Left cardiac atrium (tissue), 4 donors: ENCODE measurements at regions not wholly inside any gene's neighbourhood (a gene's known extent, or its start where the extent isn't known, plus 50 kb on each side); places are given as distances from the start of the nearest gene placed in this dataset.

Experiments used
- ATAC-seq, 2 donors: fragments of 200-7000 bp; cut with Tn5 transposase; one replicate each; pipeline ENCODE4 v1.9.1; 2020; ENCODE audit warnings: mild to moderate bottlenecking in 2 of 2, moderate library complexity in 2 of 2
- DNase-seq: peaks from one replicate; pipeline ENCODE4 v3.0.0-alpha.2; 2020
- intact Hi-C, 2 donors: fragments of 100-400 bp; cut with DNase I; formaldehyde crosslinking; loops; one replicate each; pipeline versions ENCODE4 v1.14.1 to v1.15.1; 2022 to 2023
- donor health status: DM: no; HTN: yes; CAD: no.
- donor health status: DM: no; HTN: yes; CAD: no; lungs with severe emphysema.
- donor health status: DM: yes; HTN: yes; CAD: no.
- donor health status: Dilated cardiomyopathy.

DNA sequence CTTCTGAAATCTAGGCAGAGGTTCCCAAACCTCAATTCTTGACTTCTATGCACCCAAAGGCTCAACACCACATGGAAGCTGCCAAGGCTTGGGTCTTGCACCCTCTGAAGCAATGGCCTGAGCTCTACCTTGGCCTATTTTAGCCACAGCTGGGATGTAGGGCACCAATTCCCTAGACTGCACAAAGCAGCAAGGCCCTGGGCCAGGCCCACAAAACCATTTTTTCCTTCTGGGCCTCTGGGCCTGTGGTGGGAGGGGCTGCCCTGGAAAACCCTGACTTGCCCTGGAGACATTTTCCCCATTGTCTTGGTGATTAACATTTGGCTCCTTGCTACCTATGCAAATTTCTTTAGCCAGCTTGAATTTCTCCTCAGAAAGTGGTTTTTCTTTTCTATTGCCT, 315.2 kb downstream of the DCDC2C start:
- intact Hi-C loops = no loop called here
- no peak for ATAC-seq

GRCh38 chr2:4020153-4020552, 316.8 kb downstream of the DCDC2C start:
- intact Hi-C loops = no loop called here
- ATAC-seq = peak in 1 of 2 donors; percentile 29
- DNase-seq = no peak

More for the DNA sequence above, 315.2 kb downstream of the DCDC2C start:
- no peak for DNase-seq

- ATAC-seq (no peak), DNase-seq (no peak)
- intact Hi-C loops = no loop called here
These were observed 317.3 kb downstream of the DCDC2C start for GRCh38 chr2:4020649-4021048.

- intact Hi-C loops = no loop called here
- DNase-seq (no peak), ATAC-seq (no peak)
These were observed 321.2 kb downstream of the DCDC2C start for GRCh38 chr2:4024605-4025004.

GRCh38 chr2:4029081-4029480, 325.7 kb downstream of the DCDC2C start:
- no peak for DNase-seq
- no peak for ATAC-seq
- intact Hi-C loops = no loop called here

DNA sequence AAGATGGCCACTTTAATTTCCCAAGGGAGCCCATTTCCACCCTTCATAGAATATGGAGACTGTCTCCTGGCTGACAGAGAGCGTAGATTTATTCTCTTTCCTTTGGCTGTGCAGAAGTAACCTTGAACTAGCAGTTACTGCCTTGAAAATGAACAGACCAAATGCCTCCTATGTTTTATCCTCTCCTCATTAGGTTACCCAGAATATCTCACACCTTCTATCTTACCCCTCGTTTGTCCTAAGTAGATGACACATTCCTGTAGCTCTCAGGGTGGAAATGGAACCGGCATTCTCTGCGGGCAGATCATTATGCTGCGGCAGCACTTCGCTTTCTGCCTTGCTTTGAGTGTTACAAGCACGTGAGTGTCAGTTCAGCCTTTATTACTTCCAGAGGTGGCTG, 336.5 kb downstream of the DCDC2C start:
- intact Hi-C loops = no loop called here
- peak in 1 of 2 donors; percentile 55 for ATAC-seq
- DNase-seq = no peak

DNA sequence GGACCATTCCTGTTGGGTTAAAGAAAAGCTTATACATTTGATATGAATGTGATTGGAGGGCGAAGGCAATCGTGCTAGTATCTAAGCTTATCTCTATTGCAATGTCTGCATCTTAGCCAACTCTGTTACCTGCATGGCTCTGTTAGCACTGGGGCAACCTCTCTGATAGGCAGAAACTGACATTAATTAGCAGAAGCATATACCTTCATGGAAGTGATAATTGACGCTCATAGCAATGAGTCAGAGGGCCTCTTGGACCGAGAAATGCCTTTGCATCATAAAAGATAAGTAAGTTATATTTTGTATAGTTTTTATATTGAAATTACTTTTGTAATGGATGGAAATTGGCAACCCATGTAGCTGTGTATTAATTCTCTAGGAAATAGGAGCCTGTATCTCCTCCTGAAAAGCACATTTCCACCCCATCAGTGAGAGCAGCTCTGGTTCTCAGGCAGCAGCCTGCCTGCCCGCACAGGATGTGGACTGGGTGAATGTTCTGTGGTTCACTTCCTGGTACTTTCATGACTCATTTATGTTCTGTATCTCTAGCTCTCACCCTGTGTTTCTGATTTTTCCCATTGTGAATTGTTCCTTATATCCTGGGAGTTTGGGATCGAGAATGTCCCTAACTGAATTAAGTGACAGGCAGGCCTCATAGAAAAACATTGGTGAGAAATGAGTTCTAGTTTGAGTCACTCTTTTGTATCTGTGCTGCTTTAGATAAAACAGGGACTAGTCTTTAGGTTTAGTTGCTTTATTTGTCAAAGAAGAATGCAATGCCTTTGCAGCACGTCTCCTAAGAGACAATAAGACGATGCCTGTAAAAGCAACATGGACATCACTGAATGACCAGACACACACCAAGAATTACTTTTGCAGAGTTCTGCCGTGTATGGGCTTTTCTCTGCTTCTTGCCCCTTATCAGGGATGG, 344.9 kb downstream of the DCDC2C start:
- no peak for ATAC-seq
- no peak for DNase-seq
- intact Hi-C loops = no loop called here

DNA sequence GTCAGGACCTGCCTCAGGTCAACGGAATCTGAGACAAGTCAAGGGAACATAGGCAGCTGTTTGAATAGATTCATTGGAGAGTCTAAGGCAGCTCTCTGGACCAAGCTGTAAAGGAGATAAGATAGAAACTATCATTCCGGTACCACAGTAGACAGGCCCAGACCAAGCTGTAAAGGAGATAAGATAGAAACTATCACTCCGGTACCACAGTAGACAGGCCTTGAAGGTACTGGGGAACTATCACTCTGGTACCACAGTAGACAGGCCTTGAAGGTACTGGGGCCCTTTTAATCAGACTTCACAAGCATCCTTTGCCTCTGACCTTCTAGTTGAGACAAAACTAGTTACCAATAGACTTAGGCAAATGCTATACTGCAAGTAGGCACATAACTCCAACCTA, 346.1 kb downstream of the DCDC2C start:
- no peak for DNase-seq
- ATAC-seq = no peak

GRCh38 chr2:4053769-4054493, 350.6 kb downstream of the DCDC2C start:
- ATAC-seq = no peak
- intact Hi-C loops = no loop called here
- DNase-seq = no peak

More for the DNA sequence above, 346.1 kb downstream of the DCDC2C start:
- intact Hi-C loops = no loop called here

DNA sequence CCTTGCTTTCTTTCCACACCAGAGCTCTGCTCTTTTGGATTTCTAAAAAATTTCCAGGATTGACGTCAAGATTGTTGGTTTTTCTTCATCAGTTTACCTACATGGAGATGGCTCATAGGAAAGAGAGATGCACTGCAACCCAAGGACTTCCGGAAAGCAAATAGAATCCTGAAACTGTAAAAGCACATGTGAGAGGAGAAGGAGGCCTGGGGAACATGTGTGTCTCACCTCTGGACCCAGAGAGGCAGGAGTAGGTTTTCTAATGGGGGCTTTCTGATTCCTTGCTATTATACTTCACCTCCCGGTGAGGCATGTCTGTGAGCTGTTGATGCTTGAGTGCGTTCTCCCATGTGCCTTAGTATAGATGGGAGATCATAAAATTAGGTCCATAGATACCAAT, 362.8 kb downstream of the DCDC2C start:
- DNase-seq (no peak), ATAC-seq (no peak)
- intact Hi-C loops = no loop called here

DNA sequence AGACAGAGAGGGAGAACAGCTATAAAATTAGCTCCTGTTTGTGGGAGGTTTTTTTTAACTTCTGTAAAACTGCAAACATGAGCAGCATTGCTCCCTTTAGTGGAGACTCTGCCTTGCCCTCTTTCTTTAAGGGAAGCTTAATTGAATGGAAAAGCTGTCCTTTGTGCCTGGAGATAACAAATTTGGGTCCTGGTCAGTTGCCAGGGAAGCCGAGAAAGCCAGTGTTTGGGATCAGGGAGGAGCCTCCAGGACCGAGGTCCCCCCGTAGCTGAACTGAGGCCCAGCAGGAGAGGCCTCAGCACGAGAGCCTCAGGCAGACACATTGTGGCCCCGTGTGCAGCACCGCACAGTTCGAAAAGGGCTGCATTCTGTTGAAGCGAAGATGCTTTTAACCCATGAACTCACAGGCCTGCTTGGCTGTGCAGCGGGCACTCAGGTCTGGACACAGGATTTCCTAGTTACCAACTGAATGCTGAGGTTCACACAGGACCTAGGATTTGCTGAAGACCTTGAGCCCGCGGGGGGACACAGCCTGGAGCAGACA, 369.7 kb downstream of the DCDC2C start:
- DNase-seq = no peak
- ATAC-seq = no peak
- intact Hi-C loops = no loop called here

- no peak for ATAC-seq
- no peak for DNase-seq
- intact Hi-C loops = no loop called here
These were observed 373.6 kb downstream of the DCDC2C start for GRCh38 chr2:4077017-4077416.

- intact Hi-C loops = no loop called here
- DNase-seq (no peak), ATAC-seq (no peak)
These were observed 381.8 kb downstream of the DCDC2C start for GRCh38 chr2:4085186-4085585.

DNA sequence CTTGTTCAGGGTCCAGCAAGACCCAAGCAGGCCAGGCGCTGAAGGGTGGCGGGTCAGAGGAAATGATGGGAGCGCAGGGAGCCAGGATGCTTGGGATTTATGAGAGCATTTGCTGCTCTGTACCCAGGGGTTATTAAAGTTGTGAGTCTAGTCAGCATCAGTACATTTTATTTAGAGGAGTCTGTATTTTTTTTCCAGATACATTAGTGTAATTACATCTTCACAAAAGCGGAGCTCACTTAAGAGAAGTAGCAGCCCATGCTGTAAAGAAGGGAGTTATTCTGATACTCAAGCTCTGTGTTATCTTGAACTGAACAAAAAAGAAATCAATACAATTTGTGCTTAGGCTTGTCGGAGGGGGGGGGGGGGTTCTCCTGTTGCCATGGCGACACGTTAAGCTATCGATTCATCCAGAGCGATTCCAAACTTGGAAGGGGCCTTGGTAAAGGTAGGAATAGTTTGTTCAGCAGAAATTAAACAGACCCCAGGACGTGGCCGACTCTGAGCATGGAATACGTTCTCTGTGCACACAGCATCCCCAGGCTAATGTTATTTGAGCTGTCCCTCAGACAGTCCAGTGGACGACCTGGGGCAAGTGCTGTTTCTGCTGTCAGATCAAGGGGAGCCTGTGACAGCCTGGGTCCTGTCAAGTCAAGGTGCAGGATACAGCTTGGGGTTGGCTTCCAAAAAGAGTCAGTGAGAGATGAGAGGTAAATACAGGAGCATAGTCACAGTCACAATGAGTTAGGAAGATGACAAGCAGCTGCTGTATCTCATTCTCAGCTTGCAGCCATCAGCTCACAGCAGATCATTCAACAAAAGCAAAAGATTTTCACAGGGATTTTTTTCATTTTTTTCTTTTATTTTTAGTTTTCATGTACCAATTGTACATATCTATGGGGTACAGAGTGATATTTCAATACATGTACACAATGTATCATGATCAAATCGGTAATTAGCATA, 387.6 kb downstream of the DCDC2C start:
- intact Hi-C loops = no loop called here
- DNase-seq = no peak
- no peak for ATAC-seq

DNA sequence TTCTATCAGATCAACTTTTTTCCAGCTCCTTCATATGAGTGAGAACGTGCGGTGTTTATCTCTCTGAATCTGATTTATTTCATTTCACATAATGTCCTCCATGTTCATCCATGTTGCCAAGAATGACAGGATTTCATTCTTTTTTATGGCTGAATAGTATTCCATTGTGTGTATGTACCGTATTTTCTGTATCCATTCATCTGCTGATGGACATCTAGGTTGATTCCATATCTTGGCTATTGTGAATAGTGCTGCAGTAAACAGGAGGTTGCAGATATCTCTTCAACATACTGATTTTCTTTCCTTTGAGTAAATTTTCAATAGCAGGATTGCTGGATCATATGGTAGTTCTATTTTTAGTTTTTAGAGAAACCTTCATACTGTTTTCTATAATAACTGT, 388.5 kb downstream of the DCDC2C start:
- intact Hi-C loops = no loop called here
- ATAC-seq (no peak), DNase-seq (no peak)

DNA sequence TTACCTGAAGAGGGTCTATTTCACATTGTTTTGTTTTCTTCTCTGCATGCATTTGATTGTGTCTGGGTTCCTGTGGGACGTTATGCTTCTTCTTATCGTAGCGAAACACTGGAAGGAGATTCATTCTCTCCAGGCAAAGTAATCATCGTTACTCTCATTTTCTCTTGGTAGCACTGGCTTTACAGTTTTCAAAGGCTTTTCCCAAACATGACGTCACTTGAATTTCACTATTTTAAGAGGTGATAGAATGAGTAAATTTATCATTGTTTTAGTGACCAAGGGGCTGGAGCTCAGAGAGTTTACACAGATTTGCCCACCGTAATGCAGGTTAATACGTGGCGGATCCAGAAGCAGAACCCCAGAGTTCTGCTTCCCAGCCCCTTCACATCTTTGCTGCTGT, 391.4 kb downstream of the DCDC2C start:
- ATAC-seq = no peak

GRCh38 chr2:4096978-4097766, 393.8 kb downstream of the DCDC2C start:
- intact Hi-C loops = no loop called here
- DNase-seq (no peak), ATAC-seq (no peak)

More for the DNA sequence above, 391.4 kb downstream of the DCDC2C start:
- intact Hi-C loops = no loop called here
- DNase-seq = no peak

- DNase-seq (no peak), ATAC-seq (no peak)
- intact Hi-C loops = no loop called here
These were observed 394.8 kb downstream of the DCDC2C start for GRCh38 chr2:4098137-4098536.
